HG02588 (cell line): ENCODE measurements at regions not wholly inside any gene's neighbourhood (a gene's known extent, or its start where the extent isn't known, plus 50 kb on each side); places are given as distances from the start of the nearest gene placed in this dataset.

Source experiments
- ATAC-seq: cut with Tn5 transposase; IDR thresholded peaks from one replicate; pipeline ENCODE4 v1.9.1; 2021; ENCODE audit warnings: mild to moderate bottlenecking, moderate library complexity; ENCODE audit not compliant: unreplicated experiment

GRCh38 chr9:14520341-14520740 lies 172.9 kb downstream of the ZDHHC21 start:
- ATAC-seq: no peak

- ATAC-seq: no peak
Measured at GRCh38 chr9:14517154-14517906, 175.9 kb downstream of the ZDHHC21 start.

GRCh38 chr9:14516656-14517055 lies 176.6 kb downstream of the ZDHHC21 start:
- ATAC-seq: no peak

- ATAC-seq: no peak
Measured at GRCh38 chr9:14515571-14516198, 177.5 kb downstream of the ZDHHC21 start.

- ATAC-seq: no peak
Measured at GRCh38 chr9:14515049-14515448, 178.2 kb downstream of the ZDHHC21 start.

- no peak for ATAC-seq
Measured at GRCh38 chr9:14512942-14513341, 180.3 kb downstream of the ZDHHC21 start.

DNA sequence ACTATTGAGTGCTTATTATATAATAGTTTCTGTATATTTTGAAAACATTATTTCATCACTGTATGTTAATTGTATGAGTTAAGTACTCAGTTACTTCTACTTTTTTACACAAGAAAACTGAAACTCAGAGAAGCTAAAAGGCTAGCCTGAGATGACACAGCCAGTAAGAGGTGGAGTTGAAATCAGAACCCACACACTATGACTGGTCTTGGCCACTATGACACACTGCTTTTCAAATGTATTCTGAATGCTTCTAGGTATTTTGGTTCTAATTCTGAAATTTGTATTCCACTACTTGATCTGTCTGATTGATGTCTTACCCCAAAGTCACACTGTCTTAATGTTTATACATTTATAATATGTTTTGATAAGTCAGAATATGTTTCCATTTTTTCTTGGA lies 181.8 kb downstream of the ZDHHC21 start:
- ATAC-seq: peak; percentile 60

- ATAC-seq: no peak
Measured at GRCh38 chr9:14508884-14509283, 184.3 kb downstream of the ZDHHC21 start.

DNA sequence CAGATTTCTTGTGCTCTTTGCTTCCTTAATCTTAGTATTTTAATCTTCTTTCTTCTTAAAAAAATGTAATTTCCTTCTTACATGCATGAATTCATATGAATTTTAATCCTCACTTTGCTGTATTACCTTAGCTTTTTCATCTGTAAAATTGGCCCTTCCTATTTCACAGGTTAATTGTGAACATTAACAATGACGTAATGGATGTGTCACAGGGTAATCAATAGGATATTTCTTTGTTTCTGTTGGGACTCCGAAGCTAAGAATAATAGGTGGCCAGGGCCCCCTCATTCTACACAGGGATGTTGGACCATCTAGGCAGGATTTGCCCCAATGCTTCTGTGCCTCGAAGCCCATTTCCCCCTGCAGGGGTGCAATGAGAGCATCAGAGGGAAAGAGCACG lies 187.4 kb upstream of the NFIB start:
- no peak for ATAC-seq

GRCh38 chr9:14500705-14501104 lies 186.8 kb upstream of the NFIB start:
- ATAC-seq: no peak

GRCh38 chr9:14499976-14500375 lies 186.0 kb upstream of the NFIB start:
- no peak for ATAC-seq

DNA sequence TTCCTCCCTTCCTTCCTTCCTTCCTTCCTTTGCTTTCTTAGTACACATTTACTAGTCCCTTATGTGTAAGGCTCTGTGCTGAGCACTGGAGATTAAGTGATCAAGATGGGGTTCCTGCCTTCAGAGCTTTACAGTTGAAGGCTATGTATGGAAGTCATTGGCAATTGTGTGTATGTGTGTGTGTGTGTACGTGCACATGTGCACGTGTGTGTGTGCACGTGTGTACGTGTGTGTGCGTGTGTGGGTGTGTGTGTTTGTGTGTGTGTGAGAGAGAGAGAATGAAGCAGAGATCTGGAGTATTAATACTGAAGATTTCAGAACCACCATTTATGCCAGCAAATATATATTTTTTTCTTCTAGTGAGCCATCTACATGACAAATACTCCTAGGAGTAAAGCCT lies 184.9 kb upstream of the NFIB start:
- ATAC-seq: no peak

DNA sequence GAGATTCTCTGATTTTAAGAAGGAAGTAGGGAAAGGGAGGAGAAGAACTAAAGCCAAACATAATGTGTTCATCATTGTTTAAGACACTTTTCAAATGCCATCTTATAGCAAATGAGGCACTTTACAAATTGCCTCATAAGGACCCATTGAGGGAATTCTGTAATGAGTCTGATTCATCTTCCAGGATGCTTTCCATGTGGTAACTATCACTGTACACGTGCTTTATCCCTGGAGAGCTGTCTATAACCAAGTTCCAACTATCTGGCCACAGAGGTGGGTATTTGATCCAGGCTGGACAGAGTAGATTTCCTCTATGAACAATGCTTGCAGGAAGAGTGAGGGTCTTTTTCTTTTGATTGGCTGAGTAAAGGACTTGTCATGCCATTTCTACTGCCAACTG lies 183.5 kb upstream of the NFIB start:
- no peak for ATAC-seq

DNA sequence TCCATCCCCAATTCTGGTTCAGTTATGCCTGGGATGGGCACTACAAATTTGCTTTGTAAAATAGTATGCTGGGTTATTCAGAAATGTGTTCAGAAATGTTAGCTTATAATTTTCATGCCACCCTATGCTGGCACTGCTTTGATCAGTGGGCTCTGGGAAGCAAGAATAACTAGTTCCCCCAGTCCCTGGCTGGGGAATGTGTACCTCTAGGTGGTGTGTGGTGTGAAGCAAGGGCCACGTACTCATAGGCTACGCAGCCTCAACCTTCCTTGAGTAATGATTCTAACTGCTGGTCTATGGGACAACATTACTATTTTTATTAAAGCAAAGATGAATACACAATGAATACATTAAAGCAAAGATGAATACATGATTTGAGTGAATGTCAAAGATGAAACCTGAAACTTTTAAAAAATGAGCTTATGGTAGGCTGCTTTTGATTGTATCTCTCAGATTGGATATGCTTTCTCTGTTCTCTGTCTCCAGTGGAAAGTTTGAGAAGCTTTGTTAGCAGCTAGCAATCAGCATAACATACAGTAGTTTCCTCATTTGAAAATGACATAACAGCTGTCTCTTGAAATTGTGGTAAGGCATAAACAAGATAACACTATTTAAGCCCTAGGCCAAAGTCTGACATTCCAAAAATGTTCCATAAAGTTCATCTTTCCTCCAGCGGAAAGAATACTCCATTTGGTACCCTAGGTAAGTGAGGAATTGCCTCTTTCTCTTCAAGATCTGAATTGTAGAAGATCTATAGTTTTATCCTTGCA lies 174.7 kb upstream of the NFIB start:
- ATAC-seq: no peak

DNA sequence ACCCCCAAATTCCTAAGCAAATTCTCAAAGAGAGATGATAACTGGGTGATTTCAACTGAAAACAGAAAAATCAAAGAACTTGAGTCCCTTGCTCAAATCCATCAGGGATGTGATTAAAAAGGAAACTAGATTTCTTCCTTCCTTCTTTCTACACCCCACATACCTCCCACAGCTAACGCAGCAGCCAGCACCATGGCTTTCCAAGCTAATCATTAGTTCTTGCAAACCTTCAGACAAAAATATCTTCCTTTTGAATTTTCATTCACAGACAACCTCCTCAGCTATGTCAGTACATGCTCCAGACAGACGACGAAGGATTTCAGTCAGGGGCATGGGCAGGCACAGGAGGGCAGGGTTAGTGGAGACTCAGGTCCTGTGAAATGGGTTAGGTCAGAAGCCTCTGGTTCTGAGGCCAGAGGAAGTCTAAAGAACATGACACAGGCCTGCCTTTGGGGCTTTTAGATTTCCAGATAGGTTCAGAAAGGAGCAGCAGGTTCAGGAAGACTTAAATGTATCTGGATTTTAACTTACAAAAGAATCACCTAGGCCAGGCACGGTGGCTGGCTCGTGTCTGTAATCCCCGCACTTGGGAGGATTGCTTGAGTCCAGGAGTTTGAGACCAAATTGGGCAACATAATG lies 173.7 kb upstream of the NFIB start:
- no peak for ATAC-seq

GRCh38 chr9:14485366-14485765 lies 171.4 kb upstream of the NFIB start:
- ATAC-seq: no peak

DNA sequence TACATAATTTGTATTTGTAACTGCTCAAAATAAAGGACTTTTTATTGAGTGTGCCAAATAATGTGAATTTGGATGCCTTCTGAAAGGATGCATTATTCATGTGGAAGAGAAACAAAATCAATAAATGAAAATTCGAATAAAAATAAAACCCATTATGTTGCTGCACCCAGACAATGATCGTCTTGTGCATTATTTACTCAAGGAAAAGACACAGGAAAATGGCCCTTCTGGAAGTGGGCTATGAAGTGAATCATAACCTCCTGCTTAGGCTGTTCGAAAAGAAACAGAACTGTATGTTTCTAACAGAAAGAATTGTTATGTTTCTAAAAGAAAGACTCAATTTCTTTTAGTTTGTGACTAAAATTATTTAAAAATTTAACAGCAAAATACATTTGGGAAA lies 168.9 kb upstream of the NFIB start:
- ATAC-seq: no peak

- no peak for ATAC-seq
Measured at GRCh38 chr9:14480526-14480925, 166.6 kb upstream of the NFIB start.

GRCh38 chr9:14479163-14479560 lies 165.2 kb upstream of the NFIB start:
- ATAC-seq: no peak

- ATAC-seq: no peak
Measured at GRCh38 chr9:14478175-14479162, 164.5 kb upstream of the NFIB start.
